OCI-LY3 (cell line): ENCODE measurements at regions not wholly inside any gene's neighbourhood (a gene's known extent, or its start where the extent isn't known, plus 50 kb on each side); places are given as distances from the start of the nearest gene placed in this dataset.

Experiments
- CTCF ChIP-seq: fragments of 200-600, 300-600 bp; sonication (generic); IDR thresholded peaks from 2 replicates; pipeline ENCODE4 v1.5.1; 2014; ENCODE audit warnings: antibody characterized with exemption, low read length, low read depth
- EZH2phosphoT487 ChIP-seq: fragments of 200-600 bp; shearing (Covaris generic); IDR thresholded peaks from 2 replicates; pipeline ENCODE4 v1.6.1; 2018; ENCODE audit warnings: antibody characterized with exemption, mixed run types, low read depth

GRCh38 chr1:66434096-66434495 lies 99.9 kb upstream of the SGIP1 start:
- no peak for TF ChIP-seq CTCF
- TF ChIP-seq EZH2phosphoT487, result no peak
